Astrocyte (in vitro differentiated cells and primary cell): ENCODE measurements at regions not wholly inside any gene's neighbourhood (a gene's known extent, or its start where the extent isn't known, plus 50 kb on each side); places are given as distances from the start of the nearest gene placed in this dataset.

ENCODE experiments used
- DNase-seq: peaks from one replicate; pipeline ENCODE4 v3.0.0-alpha.2; 2010; ENCODE audit warnings: low read depth
- FAIRE-seq: peaks from 2 replicates; lab custom pipeline; 2011; peaks lifted over from hg19 to GRCh38; lab: Jason Lieb, UNC
- H2AFZ ChIP-seq: 2 replicates; pipeline ENCODE4 v1.6.0; 2012; ENCODE audit warnings: low read depth, low read length, inconsistent platforms
- H3K27ac ChIP-seq: 2 replicates; pipeline ENCODE4 v1.5.1; 2011; ENCODE audit warnings: low read depth, low read length, inconsistent platforms
- H3K27me3 ChIP-seq: 2 replicates; pipeline ENCODE4 v1.6.0; 2011; ENCODE audit warnings: low read length, inconsistent platforms; ENCODE audit not compliant: insufficient read depth
- H3K36me3 ChIP-seq: 2 replicates; pipeline ENCODE4 v1.5.1; 2011; ENCODE audit warnings: low read length, inconsistent platforms; ENCODE audit not compliant: insufficient read depth
- H3K4me1 ChIP-seq: 2 replicates; pipeline ENCODE4 v1.5.1; 2011; ENCODE audit warnings: low read length, inconsistent platforms; ENCODE audit not compliant: insufficient read depth
- H3K4me2 ChIP-seq: 2 replicates; pipeline ENCODE4 v1.6.0; 2012; ENCODE audit warnings: low read length, inconsistent platforms
- H3K4me3 ChIP-seq: 2 replicates; pipeline ENCODE4 v1.5.1; 2011; ENCODE audit warnings: low read depth, mild to moderate bottlenecking, low read length, inconsistent platforms; ENCODE audit not compliant: insufficient read depth
- H3K79me2 ChIP-seq: 2 replicates; pipeline ENCODE4 v1.6.0; 2012; ENCODE audit warnings: mild to moderate bottlenecking, low read length, inconsistent platforms; ENCODE audit not compliant: insufficient read depth
- H3K9ac ChIP-seq: 2 replicates; pipeline ENCODE4 v1.6.0; 2012; ENCODE audit warnings: mild to moderate bottlenecking, low read length, inconsistent platforms
- H3K9me3 ChIP-seq: 2 replicates; pipeline ENCODE4 v1.5.1; 2012; ENCODE audit warnings: low read depth, mild to moderate bottlenecking, low read length, inconsistent platforms; ENCODE audit not compliant: insufficient read depth
- H4K20me1 ChIP-seq: 2 replicates; pipeline ENCODE4 v1.6.0; 2012; ENCODE audit warnings: low read length, inconsistent platforms; ENCODE audit not compliant: insufficient read depth
- H3K27ac Mint-ChIP-seq: one replicate; pipeline ENCODE4 v1.8.0; 2021; ENCODE audit warnings: mild to moderate bottlenecking, mixed read lengths; ENCODE audit not compliant: unreplicated experiment
- H3K27me3 Mint-ChIP-seq: one replicate; pipeline ENCODE4 v1.8.0; 2021; ENCODE audit warnings: low read depth, mixed read lengths; ENCODE audit not compliant: unreplicated experiment
- H3K36me3 Mint-ChIP-seq: one replicate; pipeline ENCODE4 v1.8.0; 2021; ENCODE audit warnings: low read depth, mixed read lengths; ENCODE audit not compliant: unreplicated experiment
- H3K4me1 Mint-ChIP-seq: one replicate; pipeline ENCODE4 v1.8.0; 2021; ENCODE audit warnings: low read depth, mixed read lengths; ENCODE audit not compliant: unreplicated experiment
- H3K4me3 Mint-ChIP-seq: one replicate; pipeline ENCODE4 v1.8.0; 2021; ENCODE audit warnings: mild to moderate bottlenecking, moderate library complexity, mixed read lengths; ENCODE audit not compliant: unreplicated experiment
- H3K9me3 Mint-ChIP-seq: one replicate; pipeline ENCODE4 v1.8.0; 2021; ENCODE audit warnings: mild to moderate bottlenecking, mixed read lengths; ENCODE audit not compliant: unreplicated experiment
- EZH2 ChIP-seq: IDR thresholded peaks from 2 replicates; pipeline ENCODE4 v1.6.1; 2012; ENCODE audit warnings: mild to moderate bottlenecking, low read length, inconsistent platforms; ENCODE audit not compliant: insufficient read depth
- TF ChIP-seq, protein P1 (sequence below): IDR thresholded peaks from 2 replicates; pipeline ENCODE4 v1.5.1; 2011; ENCODE audit warnings: low read depth, mild to moderate bottlenecking, inconsistent platforms, low read length, moderate library complexity; ENCODE audit not compliant: insufficient read depth

DNA sequence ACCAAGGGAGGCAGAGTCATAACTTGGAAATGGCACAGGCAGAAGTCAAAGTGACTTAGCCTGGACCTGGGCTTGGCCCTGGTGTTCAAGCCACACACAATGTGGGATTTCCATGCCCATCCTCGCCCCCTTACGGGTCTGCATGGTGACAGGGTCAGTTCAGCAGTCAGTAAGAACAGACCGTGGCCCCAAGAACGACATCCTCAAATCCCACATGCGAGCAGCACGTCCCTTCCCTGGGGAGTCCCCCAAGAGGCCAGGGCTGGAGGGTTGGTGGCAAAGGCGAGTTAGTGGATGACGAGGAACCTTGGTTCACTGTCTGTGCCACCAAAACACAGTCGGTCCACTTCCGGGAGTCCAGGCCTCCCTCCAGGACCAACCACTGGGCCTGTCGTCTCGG is 93.3 kb upstream of the MGMT start:
- Histone ChIP-seq H3K9me3 (peaks cover 9% of the 10 kb centered on the region), H3K36me3 (no peaks in the 10 kb centered on the region), H3K4me3 (no peak overlapping the region), H3K79me2 (no peaks in the 10 kb centered on the region), H2AFZ (no peak overlapping the region), H3K27me3 (no peaks in the 10 kb centered on the region), H3K27ac (no peak overlapping the region), H3K4me2 (no peak overlapping the region), H3K4me1 (no peaks in the 10 kb centered on the region), H4K20me1 (no peaks in the 10 kb centered on the region), H3K9ac (no peak overlapping the region)
- Mint-ChIP-seq H3K27me3 (peaks cover 15% of the 10 kb centered on the region), H3K4me1 (no peaks in the 10 kb centered on the region), H3K9me3 (peaks cover under 1% of the 10 kb centered on the region), H3K36me3 (no peaks in the 10 kb centered on the region), H3K27ac (no peak overlapping the region), H3K4me3 (no peak overlapping the region)
- FAIRE-seq (no peak), DNase-seq (no peak)
- TF ChIP-seq, protein P1, sequence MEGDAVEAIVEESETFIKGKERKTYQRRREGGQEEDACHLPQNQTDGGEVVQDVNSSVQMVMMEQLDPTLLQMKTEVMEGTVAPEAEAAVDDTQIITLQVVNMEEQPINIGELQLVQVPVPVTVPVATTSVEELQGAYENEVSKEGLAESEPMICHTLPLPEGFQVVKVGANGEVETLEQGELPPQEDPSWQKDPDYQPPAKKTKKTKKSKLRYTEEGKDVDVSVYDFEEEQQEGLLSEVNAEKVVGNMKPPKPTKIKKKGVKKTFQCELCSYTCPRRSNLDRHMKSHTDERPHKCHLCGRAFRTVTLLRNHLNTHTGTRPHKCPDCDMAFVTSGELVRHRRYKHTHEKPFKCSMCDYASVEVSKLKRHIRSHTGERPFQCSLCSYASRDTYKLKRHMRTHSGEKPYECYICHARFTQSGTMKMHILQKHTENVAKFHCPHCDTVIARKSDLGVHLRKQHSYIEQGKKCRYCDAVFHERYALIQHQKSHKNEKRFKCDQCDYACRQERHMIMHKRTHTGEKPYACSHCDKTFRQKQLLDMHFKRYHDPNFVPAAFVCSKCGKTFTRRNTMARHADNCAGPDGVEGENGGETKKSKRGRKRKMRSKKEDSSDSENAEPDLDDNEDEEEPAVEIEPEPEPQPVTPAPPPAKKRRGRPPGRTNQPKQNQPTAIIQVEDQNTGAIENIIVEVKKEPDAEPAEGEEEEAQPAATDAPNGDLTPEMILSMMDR, result no peak
- TF ChIP-seq EZH2, result no peak

DNA sequence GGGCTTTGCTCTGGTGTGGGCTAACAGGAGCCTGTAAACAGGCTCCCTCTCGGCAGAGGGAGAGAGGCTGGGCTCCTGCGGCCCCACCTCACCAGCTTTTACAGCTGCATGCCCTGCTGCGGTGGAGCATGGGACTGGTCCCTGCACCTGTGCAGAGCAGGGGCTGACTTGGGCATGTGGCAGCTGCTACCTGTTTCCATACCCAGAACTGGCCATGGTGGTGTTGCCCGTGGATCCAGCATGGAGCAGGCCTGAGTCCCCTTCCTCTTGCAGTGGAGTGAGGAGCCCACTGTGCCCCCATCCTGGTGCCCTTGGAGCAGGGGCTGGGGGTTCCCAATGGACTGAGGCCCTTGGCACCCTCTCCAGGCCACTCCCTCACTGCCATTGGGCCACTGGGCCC is 91.9 kb upstream of the MGMT start:
- Mint-ChIP-seq H3K27me3 (peaks cover 15% of the 10 kb centered on the region), H3K36me3 (no peaks in the 10 kb centered on the region), H3K9me3 (peaks cover 2% of the 10 kb centered on the region), H3K27ac (no peak overlapping the region), H3K4me3 (no peak overlapping the region), H3K4me1 (no peaks in the 10 kb centered on the region)
- Histone ChIP-seq H3K9ac (no peak overlapping the region), H3K27me3 (no peaks in the 10 kb centered on the region), H4K20me1 (no peaks in the 10 kb centered on the region), H2AFZ (no peak overlapping the region), H3K27ac (no peak overlapping the region), H3K4me2 (no peak overlapping the region), H3K36me3 (no peaks in the 10 kb centered on the region), H3K79me2 (no peaks in the 10 kb centered on the region), H3K9me3 (peaks cover 11% of the 10 kb centered on the region), H3K4me1 (no peaks in the 10 kb centered on the region), H3K4me3 (no peak overlapping the region)
- TF ChIP-seq, protein P1, result no peak
- TF ChIP-seq EZH2, result no peak
- FAIRE-seq, result no peak
- no peak for DNase-seq

DNA sequence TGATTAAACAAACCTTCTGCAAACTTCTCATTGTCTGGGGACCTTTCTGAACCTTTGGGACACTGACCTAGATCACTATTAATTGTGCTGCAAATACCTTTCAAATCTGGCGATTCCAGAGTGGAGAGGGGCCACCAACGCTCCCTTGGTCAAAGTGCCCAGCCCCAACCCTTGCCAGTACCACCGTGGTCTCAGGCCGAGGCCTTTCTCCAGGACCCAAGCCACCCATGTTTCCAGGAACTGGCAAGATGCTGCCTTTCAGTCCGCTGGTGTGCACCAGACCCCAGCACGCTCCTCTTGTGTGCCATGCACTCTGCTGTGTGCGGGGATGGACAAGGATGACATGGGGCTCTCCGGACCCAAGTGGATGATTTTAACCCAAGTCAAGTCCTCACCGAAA is 91.1 kb upstream of the MGMT start:
- H3K4me1 ChIP-seq, result no peaks in the 10 kb centered on the region
- FAIRE-seq (no peak), DNase-seq (no peak)
- TF ChIP-seq, protein P1, result no peak
- no peak for TF ChIP-seq EZH2
- no peaks in the 10 kb centered on the region for H3K27me3 ChIP-seq
- no peaks in the 10 kb centered on the region for H4K20me1 ChIP-seq
- H3K36me3 ChIP-seq, result no peaks in the 10 kb centered on the region
- Mint-ChIP-seq H3K36me3 (no peaks in the 10 kb centered on the region), H3K9me3 (peaks cover 2% of the 10 kb centered on the region), H3K27ac (no peak overlapping the region), H3K4me1 (no peaks in the 10 kb centered on the region), H3K4me3 (no peak overlapping the region), H3K27me3 (peaks cover 15% of the 10 kb centered on the region)
- no peak overlapping the region for H3K9ac ChIP-seq
- H3K4me2 ChIP-seq, result no peak overlapping the region
- H3K4me3 ChIP-seq, result no peak overlapping the region
- peaks cover 17% of the 10 kb centered on the region for H3K9me3 ChIP-seq
- H3K27ac ChIP-seq, result no peak overlapping the region
- H2AFZ ChIP-seq, result no peak overlapping the region
- no peaks in the 10 kb centered on the region for H3K79me2 ChIP-seq
